GM12878 (cell line): ENCODE measurements at regions not wholly inside any gene's neighbourhood (a gene's known extent, or its start where the extent isn't known, plus 50 kb on each side); places are given as distances from the start of the nearest gene placed in this dataset.

Experiments used
- GATAD2B ChIP-seq: fragments of 450-650 bp; conservative IDR thresholded peaks from 2 replicates; pipeline ENCODE4 v1.6.1; 2017; ENCODE audit warnings: low read depth, mild to moderate bottlenecking, moderate library complexity
- IKZF1 ChIP-seq: fragments of 450-650 bp; conservative IDR thresholded peaks from 2 replicates; pipeline ENCODE4 v1.6.1; 2017; ENCODE audit warnings: antibody characterized with exemption, mild to moderate bottlenecking
- NR2C2 ChIP-seq: IDR thresholded peaks from 2 replicates; pipeline ENCODE4 v1.6.1; 2011; ENCODE audit warnings: borderline replicate concordance, low read depth; ENCODE audit not compliant: control insufficient read depth, insufficient read length
- NR2F1 ChIP-seq: fragments of 450-650 bp; conservative IDR thresholded peaks from 2 replicates; pipeline ENCODE4 v1.6.1; 2017; ENCODE audit warnings: mild to moderate bottlenecking
- POLR2AphosphoS5 ChIP-seq: IDR thresholded peaks from 2 replicates; pipeline ENCODE4 v1.6.1; 2011; ENCODE audit warnings: mild to moderate bottlenecking, low read length, inconsistent platforms
- SREBF1 ChIP-seq: IDR thresholded peaks from 2 replicates; pipeline ENCODE4 v1.6.1; 2012; ENCODE audit warnings: mild to moderate bottlenecking, low read length
- SUPT20H ChIP-seq: IDR thresholded peaks from 2 replicates; pipeline ENCODE4 v1.6.1; 2011; ENCODE audit warnings: low read depth, mild to moderate bottlenecking, low read length, moderate library complexity, borderline replicate concordance; ENCODE audit not compliant: control insufficient read depth
- ZSCAN29 ChIP-seq: fragments of 450-650 bp; IDR thresholded peaks from 2 replicates; pipeline ENCODE4 v1.6.1; 2017; ENCODE audit warnings: mild to moderate bottlenecking, moderate library complexity
- TF ChIP-seq, protein P1 (sequence below): fragments of 450-650 bp; formaldehyde crosslinking; IDR thresholded peaks from 2 replicates; pipeline ENCODE4 v1.4.0; 2022; ENCODE audit warnings: mild to moderate bottlenecking, moderate library complexity
- TF ChIP-seq, protein P2 (sequence below): fragments of 450-650 bp; IDR thresholded peaks from 2 replicates; pipeline ENCODE4 v1.6.1; 2018; ENCODE audit warnings: borderline replicate concordance, mild to moderate bottlenecking; ENCODE audit not compliant: partially characterized antibody
- TF ChIP-seq, protein P3 (sequence below): fragments of 450-650 bp; IDR thresholded peaks from 2 replicates; pipeline ENCODE4 v1.6.1; 2016; ENCODE audit warnings: mild to moderate bottlenecking

DNA sequence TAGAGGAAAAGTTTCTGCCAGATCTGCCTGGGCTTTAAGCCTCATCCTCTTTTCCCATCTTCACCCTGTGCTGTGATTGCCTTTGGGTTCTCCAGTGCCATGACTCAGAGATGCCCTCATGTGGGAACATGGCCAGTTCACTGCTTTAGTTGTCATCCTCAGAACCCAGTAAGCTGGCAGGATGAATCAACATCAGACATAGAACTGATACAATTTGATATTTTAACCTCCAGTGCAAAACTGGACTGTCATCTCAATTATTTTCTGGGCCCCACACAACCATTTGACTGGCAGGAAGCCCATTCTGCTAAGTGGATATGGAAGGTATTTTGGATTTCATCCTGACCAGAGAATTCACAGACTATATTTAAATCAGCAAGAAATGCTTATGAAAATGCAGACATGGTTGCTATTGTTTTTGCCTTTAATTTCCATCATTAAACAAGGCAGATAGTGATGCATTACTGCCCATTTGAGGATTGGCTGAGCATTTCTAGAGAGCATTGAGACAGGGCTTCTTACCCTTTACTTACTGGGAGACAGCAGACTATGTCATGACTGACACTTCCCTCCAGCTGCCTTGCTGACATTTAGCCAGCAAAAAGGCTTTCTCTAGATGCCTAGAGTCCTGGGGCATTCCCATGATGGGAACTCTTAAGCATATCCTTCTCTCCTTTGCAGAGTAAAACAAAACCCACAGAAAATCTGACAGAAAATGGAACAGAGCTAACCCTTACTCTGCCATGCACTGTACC, 327.1 kb upstream of the MTNR1B start (continued):
- TF ChIP-seq GATAD2B (no peak), POLR2AphosphoS5 (no peak), NR2C2 (no peak), SREBF1 (no peak), NR2F1 (no peak), IKZF1 (no peak), ZSCAN29 (no peak), SUPT20H (no peak)
- TF ChIP-seq, protein P1, sequence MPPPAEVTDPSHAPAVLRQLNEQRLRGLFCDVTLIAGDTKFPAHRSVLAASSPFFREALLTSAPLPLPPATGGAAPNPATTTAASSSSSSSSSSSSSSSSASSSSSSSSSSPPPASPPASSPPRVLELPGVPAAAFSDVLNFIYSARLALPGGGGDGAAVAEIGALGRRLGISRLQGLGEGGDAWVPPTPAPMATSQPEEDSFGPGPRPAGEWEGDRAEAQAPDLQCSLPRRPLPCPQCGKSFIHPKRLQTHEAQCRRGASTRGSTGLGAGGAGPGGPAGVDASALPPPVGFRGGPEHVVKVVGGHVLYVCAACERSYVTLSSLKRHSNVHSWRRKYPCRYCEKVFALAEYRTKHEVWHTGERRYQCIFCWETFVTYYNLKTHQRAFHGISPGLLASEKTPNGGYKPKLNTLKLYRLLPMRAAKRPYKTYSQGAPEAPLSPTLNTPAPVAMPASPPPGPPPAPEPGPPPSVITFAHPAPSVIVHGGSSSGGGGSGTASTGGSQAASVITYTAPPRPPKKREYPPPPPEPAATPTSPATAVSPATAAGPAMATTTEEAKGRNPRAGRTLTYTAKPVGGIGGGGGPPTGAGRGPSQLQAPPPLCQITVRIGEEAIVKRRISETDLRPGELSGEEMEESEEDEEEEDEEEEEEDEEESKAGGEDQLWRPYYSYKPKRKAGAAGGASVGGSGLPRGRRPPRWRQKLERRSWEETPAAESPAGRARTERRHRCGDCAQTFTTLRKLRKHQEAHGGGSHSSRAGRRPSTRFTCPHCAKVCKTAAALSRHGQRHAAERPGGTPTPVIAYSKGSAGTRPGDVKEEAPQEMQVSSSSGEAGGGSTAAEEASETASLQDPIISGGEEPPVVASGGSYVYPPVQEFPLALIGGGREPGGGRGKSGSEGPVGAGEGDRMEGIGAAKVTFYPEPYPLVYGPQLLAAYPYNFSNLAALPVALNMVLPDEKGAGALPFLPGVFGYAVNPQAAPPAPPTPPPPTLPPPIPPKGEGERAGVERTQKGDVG, result no peak
- TF ChIP-seq, protein P2, sequence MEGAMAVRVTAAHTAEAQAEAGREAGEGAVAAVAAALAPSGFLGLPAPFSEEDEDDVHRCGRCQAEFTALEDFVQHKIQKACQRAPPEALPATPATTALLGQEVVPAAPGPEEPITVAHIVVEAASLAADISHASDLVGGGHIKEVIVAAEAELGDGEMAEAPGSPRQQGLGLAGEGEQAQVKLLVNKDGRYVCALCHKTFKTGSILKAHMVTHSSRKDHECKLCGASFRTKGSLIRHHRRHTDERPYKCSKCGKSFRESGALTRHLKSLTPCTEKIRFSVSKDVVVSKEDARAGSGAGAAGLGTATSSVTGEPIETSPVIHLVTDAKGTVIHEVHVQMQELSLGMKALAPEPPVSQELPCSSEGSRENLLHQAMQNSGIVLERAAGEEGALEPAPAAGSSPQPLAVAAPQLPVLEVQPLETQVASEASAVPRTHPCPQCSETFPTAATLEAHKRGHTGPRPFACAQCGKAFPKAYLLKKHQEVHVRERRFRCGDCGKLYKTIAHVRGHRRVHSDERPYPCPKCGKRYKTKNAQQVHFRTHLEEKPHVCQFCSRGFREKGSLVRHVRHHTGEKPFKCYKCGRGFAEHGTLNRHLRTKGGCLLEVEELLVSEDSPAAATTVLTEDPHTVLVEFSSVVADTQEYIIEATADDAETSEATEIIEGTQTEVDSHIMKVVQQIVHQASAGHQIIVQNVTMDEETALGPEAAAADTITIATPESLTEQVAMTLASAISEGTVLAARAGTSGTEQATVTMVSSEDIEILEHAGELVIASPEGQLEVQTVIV, result no peak
- TF ChIP-seq, protein P3, sequence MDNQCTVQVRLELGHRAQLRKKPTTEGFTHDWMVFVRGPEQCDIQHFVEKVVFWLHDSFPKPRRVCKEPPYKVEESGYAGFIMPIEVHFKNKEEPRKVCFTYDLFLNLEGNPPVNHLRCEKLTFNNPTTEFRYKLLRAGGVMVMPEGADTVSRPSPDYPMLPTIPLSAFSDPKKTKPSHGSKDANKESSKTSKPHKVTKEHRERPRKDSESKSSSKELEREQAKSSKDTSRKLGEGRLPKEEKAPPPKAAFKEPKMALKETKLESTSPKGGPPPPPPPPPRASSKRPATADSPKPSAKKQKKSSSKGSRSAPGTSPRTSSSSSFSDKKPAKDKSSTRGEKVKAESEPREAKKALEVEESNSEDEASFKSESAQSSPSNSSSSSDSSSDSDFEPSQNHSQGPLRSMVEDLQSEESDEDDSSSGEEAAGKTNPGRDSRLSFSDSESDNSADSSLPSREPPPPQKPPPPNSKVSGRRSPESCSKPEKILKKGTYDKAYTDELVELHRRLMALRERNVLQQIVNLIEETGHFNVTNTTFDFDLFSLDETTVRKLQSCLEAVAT, result no peak
